ENCODE measurements at regions not wholly inside any gene's neighbourhood (a gene's known extent, or its start where the extent isn't known, plus 50 kb on each side); places are given as distances from the start of the nearest gene placed in this dataset.

- 80 to 89% (median 84%) methylated on average over 1 of the region's 1 CpG for WGBS, 5 donors
- TF ChIP-seq CTCF (IDR thresholded peaks at IDR 0.05 in 8 of 11, conservative IDR thresholded peaks at IDR 0.05 in 3 of 11) (no peak), POLR2AphosphoS5 (IDR thresholded peaks at IDR 0.05) (no peak), POLR2A (IDR thresholded peaks at IDR 0.05) (no peak)
- DNase-seq, result no peak
- Histone ChIP-seq H3K36me3 (no peaks in the 10 kb centered on the region), H3K27me3 (replicated peaks in 1 of 7) (no peaks in the 10 kb centered on the region), H3K9me3 (peaks cover 0 to 8% (median 0%) of the 10 kb centered on the region in 8 donors), H3K27ac (no peak overlapping the region), H3K4me3 (no peak overlapping the region), H3K4me1 (no peaks in the 10 kb centered on the region)
- intact Hi-C loops (cut with DNase I; ENCODE audit: low total_unique reads), result no loop called here
These were observed 824.3 kb downstream of the SEMA5A start for GRCh38 chr5:8721536-8721935.

- intact Hi-C loops (cut with DNase I; ENCODE audit: low total_unique reads), result no loop called here
- no peak overlapping the region for H3K4me3 ChIP-seq
- no peak overlapping the region for H3K27ac ChIP-seq
- H3K9me3 ChIP-seq, result peaks cover 0 to 22% (median 11%) of the 10 kb centered on the region in 8 donors
- no peak for DNase-seq
- TF ChIP-seq POLR2A (IDR thresholded peaks at IDR 0.05) (no peak), CTCF (IDR thresholded peaks at IDR 0.05 in 8 of 11, conservative IDR thresholded peaks at IDR 0.05 in 3 of 11) (no peak), POLR2AphosphoS5 (IDR thresholded peaks at IDR 0.05) (no peak)
- no peaks in the 10 kb centered on the region for H3K27me3 ChIP-seq (replicated peaks in 1 of 7)
- no peaks in the 10 kb centered on the region for H3K4me1 ChIP-seq
- 76 to 91% (median 79%) methylated on average over 11 of the region's 11 CpGs for WGBS, 5 donors
- H3K36me3 ChIP-seq, result no peaks in the 10 kb centered on the region
These were observed 819.4 kb downstream of the SEMA5A start for GRCh38 chr5:8726383-8727036.

GRCh38 chr5:8727396-8727795, 818.5 kb downstream of the SEMA5A start:
- DNase-seq, result no peak
- Histone ChIP-seq H3K4me1 (no peaks in the 10 kb centered on the region), H3K27me3 (replicated peaks in 1 of 7) (no peaks in the 10 kb centered on the region), H3K4me3 (no peak overlapping the region), H3K27ac (no peak overlapping the region), H3K36me3 (no peaks in the 10 kb centered on the region), H3K9me3 (peaks cover 0 to 22% (median 11%) of the 10 kb centered on the region in 8 donors)
- WGBS, 5 donors, result 60 to 74% (median 71%) methylated on average over 4 of the region's 4 CpGs
- intact Hi-C loops (cut with DNase I; ENCODE audit: low total_unique reads), result no loop called here
- TF ChIP-seq POLR2AphosphoS5 (IDR thresholded peaks at IDR 0.05) (no peak), CTCF (IDR thresholded peaks at IDR 0.05 in 8 of 11, conservative IDR thresholded peaks at IDR 0.05 in 3 of 11) (no peak), POLR2A (IDR thresholded peaks at IDR 0.05) (no peak)

DNA sequence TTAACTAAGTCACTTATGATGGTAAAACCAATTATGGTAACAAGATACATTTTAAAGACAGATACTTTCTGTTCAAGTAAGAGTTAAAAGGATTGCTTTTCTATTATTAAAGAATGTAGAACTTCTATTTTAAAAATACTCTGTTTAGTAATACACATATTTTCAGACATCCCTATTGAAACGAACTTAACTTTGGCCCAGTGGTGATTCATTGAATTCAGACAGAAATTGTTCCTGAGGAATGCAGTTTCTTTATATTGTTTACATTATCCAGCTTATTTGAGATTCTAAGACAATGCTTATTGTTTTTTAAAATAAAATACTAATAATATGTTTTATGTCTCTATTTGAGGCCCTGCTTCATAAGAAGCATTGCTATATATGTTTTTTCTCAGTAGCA, 816.4 kb downstream of the SEMA5A start:
- 54 to 75% (median 62%) methylated on average over 1 of the region's 1 CpG for WGBS, 5 donors
- intact Hi-C loops (cut with DNase I; ENCODE audit: low total_unique reads), result no loop called here
- no peak for DNase-seq

More for the DNA sequence above, 816.4 kb downstream of the SEMA5A start:
- Histone ChIP-seq H3K4me1 (no peaks in the 10 kb centered on the region), H3K27me3 (replicated peaks in 1 of 7) (no peaks in the 10 kb centered on the region), H3K4me3 (no peak overlapping the region), H3K27ac (no peak overlapping the region), H3K9me3 (peaks cover 0 to 20% (median 11%) of the 10 kb centered on the region in 8 donors), H3K36me3 (no peaks in the 10 kb centered on the region)
- TF ChIP-seq POLR2AphosphoS5 (IDR thresholded peaks at IDR 0.05), result no peak
- no peak for TF ChIP-seq CTCF (IDR thresholded peaks at IDR 0.05 in 8 of 11, conservative IDR thresholded peaks at IDR 0.05 in 3 of 11)
- TF ChIP-seq POLR2A (IDR thresholded peaks at IDR 0.05), result no peak
